PC-9 (cell line): ENCODE measurements at regions not wholly inside any gene's neighbourhood (a gene's known extent, or its start where the extent isn't known, plus 50 kb on each side); places are given as distances from the start of the nearest gene placed in this dataset.

Source experiments
- BruUV-seq: library from RNA; stranded (reverse); fragments of 400-500 nt; replicated peaks from 2 replicates; lab custom pipeline; 2021; lab: Mats Ljungman, UMichigan
- CTCF ChIA-PET: fragments of 300-600 bp; sonication (Branson Sonifier 250); formaldehyde crosslinking; loops from one replicate; lab custom pipeline; 2022; ENCODE audit warnings: antibody characterized with exemption; lab: Charles Lee
- POLR2A ChIA-PET: fragments of 300-600 bp; sonication (Branson Sonifier 250); formaldehyde crosslinking; loops from one replicate; lab custom pipeline; 2022; ENCODE audit warnings: antibody characterized with exemption; ENCODE audit not compliant: unreplicated experiment; lab: Charles Lee
- DNase-seq, 2 experiments: peaks; one replicate each; pipeline versions ENCODE4 v3.0.0 to v3.0.0-alpha.2; 2015 to 2022; ENCODE audit warnings: mixed read lengths in 1 of 2
- H2AFZ ChIP-seq: fragments of 200-600 bp; sonication (generic); 2 replicates; pipeline ENCODE4 v1.8.1; 2017; ENCODE audit warnings: antibody characterized with exemption
- H3F3A ChIP-seq: fragments of 200-600 bp; sonication (generic); 2 replicates; pipeline ENCODE4 v1.8.1; 2017; ENCODE audit warnings: antibody characterized with exemption, mild to moderate bottlenecking, low read depth; ENCODE audit not compliant: insufficient read depth
- H3K27ac ChIP-seq: fragments of 200-600 bp; sonication (generic); 2 replicates; pipeline ENCODE4 v1.6.1; 2016; ENCODE audit warnings: mixed run types
- H3K27me3 ChIP-seq: fragments of 200-600 bp; sonication (generic); 2 replicates; pipeline ENCODE4 v1.6.1; 2016; ENCODE audit warnings: low read depth, mixed run types; ENCODE audit not compliant: insufficient read depth
- H3K36me3 ChIP-seq: fragments of 200-600 bp; sonication (generic); 2 replicates; pipeline ENCODE4 v1.6.1; 2016; ENCODE audit warnings: low read depth, mixed run types
- H3K4me1 ChIP-seq: fragments of 200-600 bp; sonication (generic); replicated peaks from 2 replicates; pipeline ENCODE4 v1.6.1; 2016; ENCODE audit warnings: mixed run types; ENCODE audit not compliant: insufficient read depth
- H3K4me2 ChIP-seq: fragments of 200-600 bp; sonication (generic); 2 replicates; pipeline ENCODE4 v1.6.1; 2017; ENCODE audit warnings: mixed run types
- H3K4me3 ChIP-seq: fragments of 200-600 bp; sonication (generic); 2 replicates; pipeline ENCODE4 v1.6.1; 2016; ENCODE audit warnings: mixed run types
- H3K79me2 ChIP-seq: fragments of 200-600 bp; sonication (generic); 2 replicates; pipeline ENCODE4 v1.6.1; 2017; ENCODE audit warnings: low read depth, mixed run types
- H3K9me2 ChIP-seq: fragments of 200-600 bp; sonication (generic); 2 replicates; pipeline ENCODE4 v1.8.1; 2017; ENCODE audit warnings: mild to moderate bottlenecking; ENCODE audit not compliant: insufficient read depth
- H3K9me3 ChIP-seq: fragments of 200-600 bp; sonication (generic); 2 replicates; pipeline ENCODE4 v1.8.1; 2016; ENCODE audit warnings: low read depth; ENCODE audit not compliant: insufficient read depth
- H4K20me1 ChIP-seq: fragments of 200-600 bp; sonication (generic); 2 replicates; pipeline ENCODE4 v1.8.1; 2017; ENCODE audit not compliant: insufficient read depth
- CTCF ChIP-seq: fragments of 200-600 bp; sonication (generic); conservative IDR thresholded peaks from 2 replicates; pipeline ENCODE4 v1.6.1; 2017; ENCODE audit warnings: mixed run types, antibody characterized with exemption, mild to moderate bottlenecking, moderate library complexity
- EZH2 ChIP-seq: fragments of 200-600 bp; sonication (generic); IDR thresholded peaks from 2 replicates; pipeline ENCODE4 v1.8.0; 2017; ENCODE audit warnings: antibody characterized with exemption, low read depth
- intact Hi-C: fragments of 100-400 bp; cut with micrococcal nuclease; formaldehyde crosslinking; loops from one replicate; pipeline ENCODE4 v1.10.0; 2022; ENCODE audit not compliant: unreplicated experiment

- intact Hi-C loops: loop anchor here (5.0 kb wide), 1 partner anchor 256 kb away; no protein-coding TSS in a partner anchor
- Histone ChIP-seq H3K9me3 (no peaks in the 10 kb centered on the region), H3K79me2 (no peaks in the 10 kb centered on the region), H3K27me3 (no peaks in the 10 kb centered on the region), H3K4me3 (no peak overlapping the region), H3K9me2 (no peaks in the 10 kb centered on the region), H4K20me1 (no peaks in the 10 kb centered on the region), H2AFZ (no peak overlapping the region), H3K27ac (no peak overlapping the region), H3F3A (no peaks in the 10 kb centered on the region), H3K36me3 (no peaks in the 10 kb centered on the region), H3K4me1 (no peaks in the 10 kb centered on the region), H3K4me2 (no peak overlapping the region)
- no peak for DNase-seq
- CTCF ChIA-PET: no interaction called here
- POLR2A ChIA-PET: no interaction called here
- TF ChIP-seq EZH2: no peak
- no peak for TF ChIP-seq CTCF
- BruUV-seq: no TSS peak
These were observed 753.0 kb upstream of the NDST4 start for GRCh38 chr4:115866364-115866896.

- no peak for DNase-seq
- Histone ChIP-seq H3K27me3 (no peaks in the 10 kb centered on the region), H3K9me3 (no peaks in the 10 kb centered on the region), H3F3A (no peaks in the 10 kb centered on the region), H3K4me3 (no peak overlapping the region), H3K27ac (no peak overlapping the region), H2AFZ (no peak overlapping the region), H3K79me2 (no peaks in the 10 kb centered on the region), H3K4me1 (no peaks in the 10 kb centered on the region), H4K20me1 (no peaks in the 10 kb centered on the region), H3K9me2 (no peaks in the 10 kb centered on the region), H3K36me3 (no peaks in the 10 kb centered on the region), H3K4me2 (no peak overlapping the region)
- ChIA-PET CTCF (no interaction called here), POLR2A (no interaction called here)
- TF ChIP-seq CTCF (no peak), EZH2 (no peak)
- no TSS peak for BruUV-seq
- intact Hi-C loops: loop anchor here (5.0 kb wide), 1 partner anchor 257 kb away; no protein-coding TSS in a partner anchor
These were observed 752.3 kb upstream of the NDST4 start for GRCh38 chr4:115865736-115866135.

GRCh38 chr4:115852767-115853091 lies 739.3 kb upstream of the NDST4 start:
- intact Hi-C loops: loop anchor here (5.0 kb wide), 1 partner anchor 760 kb away; no protein-coding TSS in a partner anchor

More at GRCh38 chr4:115852767-115853091, 739.3 kb upstream of the NDST4 start:
- Histone ChIP-seq H2AFZ (no peak overlapping the region), H3K9me3 (no peaks in the 10 kb centered on the region), H3K9me2 (no peaks in the 10 kb centered on the region), H4K20me1 (no peaks in the 10 kb centered on the region), H3K36me3 (no peaks in the 10 kb centered on the region), H3K27me3 (no peaks in the 10 kb centered on the region), H3K4me2 (no peak overlapping the region), H3F3A (no peaks in the 10 kb centered on the region), H3K27ac (no peak overlapping the region), H3K4me1 (no peaks in the 10 kb centered on the region), H3K79me2 (no peaks in the 10 kb centered on the region), H3K4me3 (no peak overlapping the region)
- no TSS peak for BruUV-seq
- ChIA-PET CTCF (interaction anchor here (0.6 kb wide), 1 partner anchor 169 kb away, joined by 4 read pairs; no protein-coding TSS in a partner anchor), POLR2A (no interaction called here)
- TF ChIP-seq CTCF (no peak), EZH2 (no peak)
- no peak for DNase-seq
